Activated CD4-positive, alpha-beta T cell treated with anti-CD3 and anti-CD28 coated beads for 4 hours (primary cell): ENCODE measurements at regions not wholly inside any gene's neighbourhood (a gene's known extent, or its start where the extent isn't known, plus 50 kb on each side); places are given as distances from the start of the nearest gene placed in this dataset.
"Not testable (repeated sequence)": the region's sequence is repeated elsewhere in the genome, so short reads cannot be mapped to it uniquely, and the experiment has no call there.

Experiments used
- DNase-seq, 2 donors: peaks; one replicate each; pipeline ENCODE4 v3.0.0-alpha.2; 2020

DNA sequence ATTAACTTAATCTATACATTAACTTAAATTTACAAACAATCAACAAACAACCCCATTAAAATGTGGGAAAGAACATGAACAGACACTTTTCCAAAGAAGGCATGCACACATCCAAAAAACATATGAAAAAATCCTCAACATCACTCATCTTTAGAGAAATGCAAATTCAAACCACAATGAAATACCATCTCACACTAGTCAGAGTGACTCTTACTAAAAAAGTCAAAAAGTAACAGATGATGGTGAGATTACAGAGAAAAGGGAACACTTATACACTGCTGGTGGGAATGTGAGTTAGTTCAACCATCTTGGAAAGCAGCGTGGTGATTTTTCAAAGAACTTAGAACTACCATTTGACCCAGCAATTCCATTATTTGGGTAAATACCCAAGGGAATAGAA lies 759.2 kb upstream of the SLITRK1 start:
- DNase-seq = no peak

DNA sequence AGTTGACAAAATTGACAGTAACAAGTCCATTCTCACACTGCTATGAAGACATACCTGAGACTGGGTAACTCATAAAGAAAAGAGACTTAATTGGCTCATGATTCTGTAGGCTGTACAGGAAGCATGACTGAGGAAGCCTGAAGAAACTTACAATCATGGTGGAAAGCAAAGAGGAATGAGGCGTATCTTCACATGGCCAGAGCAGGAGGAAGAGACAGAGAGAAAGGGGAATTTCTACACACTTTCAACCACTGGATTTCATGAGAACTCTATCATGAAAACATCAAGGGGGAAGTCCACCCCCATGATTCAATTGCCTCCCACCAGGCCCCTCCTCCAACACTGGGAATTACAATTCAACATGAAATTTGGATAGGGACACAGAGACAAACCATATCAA lies 758.4 kb upstream of the SLITRK1 start:
- no peak for DNase-seq

DNA sequence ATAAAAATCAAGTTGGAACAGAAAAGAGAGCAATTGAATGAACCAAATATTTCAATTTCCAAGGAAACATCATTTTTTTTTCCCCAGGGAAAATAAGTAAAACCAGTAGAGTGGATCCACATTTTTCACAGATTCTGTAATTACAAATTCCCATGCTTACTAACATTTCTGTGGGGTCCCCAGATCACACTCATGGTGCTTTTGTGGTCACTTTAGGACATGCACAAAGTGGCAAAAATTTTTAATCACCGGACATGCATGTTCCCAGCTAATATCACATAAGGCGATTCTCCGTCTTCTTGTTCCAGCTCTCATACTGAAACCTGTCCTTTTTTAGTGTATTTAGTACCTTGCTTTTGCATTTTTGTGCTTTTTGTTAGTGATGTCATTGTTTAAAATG lies 748.2 kb upstream of the SLITRK1 start:
- DNase-seq = no peak

DNA sequence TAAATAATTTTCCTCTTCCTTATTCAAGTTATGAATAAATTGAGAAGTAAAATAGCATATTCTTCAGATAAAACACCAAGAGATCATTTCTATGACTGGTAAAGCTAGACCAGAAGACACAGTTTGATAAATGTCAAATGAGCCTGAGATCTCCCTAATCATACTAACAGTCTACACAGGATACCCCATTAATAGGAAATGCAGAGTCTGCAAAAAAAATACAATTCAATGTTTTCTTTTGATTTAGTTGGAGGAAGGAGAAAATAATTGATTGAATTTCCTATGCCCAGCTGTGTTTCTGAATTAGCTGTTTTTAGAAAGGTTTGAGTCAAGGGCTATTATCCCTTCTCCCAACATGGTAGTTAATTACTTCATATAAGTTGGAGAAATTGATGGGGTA lies 734.6 kb upstream of the SLITRK1 start:
- DNase-seq = no peak

DNA sequence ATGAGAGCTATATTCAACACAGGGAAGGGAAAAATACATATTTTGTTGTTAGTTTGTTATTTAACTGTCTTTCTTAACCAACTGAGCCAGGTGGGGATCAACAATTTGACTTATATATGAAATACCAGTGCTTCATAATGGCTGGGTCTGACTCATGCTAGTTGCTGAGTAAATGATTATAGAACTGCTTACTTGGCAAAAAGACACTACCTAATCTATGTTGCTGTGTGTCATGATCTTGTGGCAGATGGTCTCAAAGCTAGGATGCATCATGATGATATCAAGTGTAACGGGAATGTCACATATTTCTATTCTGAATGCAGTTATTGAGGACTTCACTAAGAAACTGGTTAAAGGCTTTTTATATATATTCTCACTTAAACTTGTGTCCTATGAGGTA lies 727.4 kb upstream of the SLITRK1 start:
- DNase-seq = no peak

DNA sequence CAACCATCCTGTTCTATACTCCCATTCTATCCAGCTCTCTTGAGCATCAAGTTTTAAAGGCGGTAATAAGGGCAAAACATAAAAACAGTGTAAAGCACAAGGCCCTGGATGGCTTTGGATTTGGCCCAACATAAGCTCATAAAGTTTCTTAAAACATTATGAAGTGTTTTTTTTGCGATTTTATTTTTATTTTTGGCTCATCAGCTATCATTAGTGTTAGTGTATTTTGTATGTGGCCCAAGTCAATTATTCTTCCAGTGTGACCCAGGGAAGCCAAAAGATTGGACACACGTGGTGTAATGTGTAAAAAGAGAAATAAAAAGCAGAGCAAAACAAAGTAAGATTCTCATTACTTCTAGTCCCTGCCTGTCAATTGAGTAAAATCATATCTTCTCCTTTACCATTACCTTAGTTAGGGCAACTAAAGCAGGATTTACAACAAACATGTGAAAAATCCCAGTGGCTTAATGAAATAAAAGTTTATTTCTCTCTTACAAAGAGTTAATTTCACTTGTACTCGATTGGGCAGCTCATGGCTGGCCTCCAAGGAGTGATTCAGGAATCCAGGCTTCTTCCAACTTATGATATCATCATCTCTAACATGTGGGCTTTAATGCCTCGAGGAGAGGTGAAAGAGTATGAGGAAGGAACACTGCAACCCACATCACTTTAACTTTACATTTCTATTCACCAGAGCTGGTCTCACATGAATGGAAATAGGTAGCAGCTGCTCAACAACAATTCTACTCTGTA lies 725.2 kb upstream of the SLITRK1 start:
- DNase-seq = no peak

DNA sequence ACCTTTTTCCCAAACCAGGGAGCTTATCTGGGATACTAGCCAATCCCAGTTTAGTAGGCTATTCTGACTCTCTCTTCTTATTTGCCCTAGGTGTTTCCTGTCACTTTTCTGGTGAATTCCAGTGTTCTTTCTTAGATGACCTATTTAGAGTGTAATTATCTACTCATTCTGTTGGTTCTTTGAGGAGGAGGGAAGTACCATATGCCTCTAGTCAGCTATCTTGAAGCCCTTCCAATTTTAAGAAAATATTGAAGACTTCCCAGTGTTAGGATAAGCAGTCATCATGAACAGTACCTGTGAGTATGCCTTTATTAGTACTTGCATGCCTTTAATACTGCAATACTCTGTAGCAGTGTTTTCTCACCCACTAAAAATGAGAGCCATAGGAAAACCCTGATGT lies 724.3 kb upstream of the SLITRK1 start:
- DNase-seq = no peak

DNA sequence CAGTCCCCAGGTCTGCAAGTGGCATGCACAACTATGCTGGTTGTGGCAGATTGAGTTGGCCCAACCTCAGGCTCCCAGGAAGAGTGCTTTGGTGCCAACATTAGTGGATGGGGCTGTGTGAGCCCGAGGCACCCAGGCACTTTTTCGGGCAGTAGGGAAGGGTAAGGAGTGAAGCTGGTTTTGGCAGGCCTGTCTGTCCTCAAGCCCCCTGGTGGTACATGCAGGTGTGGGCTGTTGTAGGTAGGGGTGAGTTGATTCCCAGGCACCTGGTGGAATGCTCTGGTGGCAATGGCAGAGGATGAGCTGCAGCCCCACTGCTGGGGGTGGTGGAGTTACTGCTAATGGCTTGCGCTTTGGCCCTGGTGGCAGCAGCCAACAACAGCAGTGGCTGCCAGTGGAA lies 723.7 kb upstream of the SLITRK1 start:
- no peak for DNase-seq

DNA sequence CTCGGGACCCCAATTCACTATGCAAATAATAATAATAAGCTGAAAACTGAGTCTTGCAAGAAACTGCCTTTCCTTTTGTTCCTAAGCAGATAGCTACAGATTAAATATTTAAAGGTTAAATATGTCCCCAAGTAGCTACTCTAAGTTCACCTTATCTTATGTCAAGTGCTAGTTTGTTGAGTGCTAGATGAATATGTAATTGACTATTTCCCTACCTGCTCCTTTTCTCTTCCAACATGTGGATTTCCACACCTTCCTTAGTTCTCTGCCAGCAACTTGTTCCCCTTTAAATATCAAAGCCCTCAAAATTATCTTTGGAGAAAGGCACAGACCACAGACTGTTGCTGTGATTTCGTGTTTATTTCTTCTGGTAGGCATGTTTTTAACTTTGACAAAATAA lies 709.2 kb upstream of the SLITRK1 start:
- no peak for DNase-seq

DNA sequence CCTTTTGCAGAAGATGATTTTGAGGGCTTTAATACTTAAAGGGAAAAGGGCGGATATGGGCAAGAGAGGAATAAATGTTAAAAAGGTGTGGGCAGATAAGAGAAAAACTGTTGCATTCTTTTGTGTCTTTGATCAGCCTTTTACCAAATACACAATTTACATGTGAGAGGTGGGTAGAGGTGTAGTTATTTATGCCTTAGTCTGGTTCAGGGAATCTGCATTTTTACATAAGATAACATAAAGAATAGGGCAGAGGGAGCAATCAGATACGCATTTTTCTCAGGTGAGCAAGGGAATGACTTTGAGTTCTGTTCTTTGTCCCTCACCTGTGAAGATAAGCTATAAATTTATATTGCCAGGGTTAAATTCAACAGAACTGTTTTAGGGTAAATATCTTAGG lies 708.4 kb upstream of the SLITRK1 start:
- DNase-seq = no peak

DNA sequence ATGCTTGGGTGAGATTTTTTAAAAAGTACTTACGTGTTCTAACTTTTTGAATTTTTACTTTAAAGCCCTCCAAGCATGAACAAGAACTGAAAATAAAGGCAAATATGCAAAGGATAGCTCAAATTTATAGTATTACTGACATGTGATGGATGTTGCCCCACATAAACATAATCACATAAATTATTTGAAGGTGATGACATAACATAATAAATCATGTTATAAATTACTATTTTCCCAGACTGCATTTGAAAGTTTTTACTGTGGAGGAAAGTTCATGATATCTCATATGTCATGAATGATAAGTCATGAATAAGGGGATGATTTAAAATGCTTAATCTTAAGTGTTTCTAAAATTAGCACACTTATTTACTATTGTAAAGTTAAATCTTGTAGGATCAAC lies 705.7 kb upstream of the SLITRK1 start:
- DNase-seq = no peak

DNA sequence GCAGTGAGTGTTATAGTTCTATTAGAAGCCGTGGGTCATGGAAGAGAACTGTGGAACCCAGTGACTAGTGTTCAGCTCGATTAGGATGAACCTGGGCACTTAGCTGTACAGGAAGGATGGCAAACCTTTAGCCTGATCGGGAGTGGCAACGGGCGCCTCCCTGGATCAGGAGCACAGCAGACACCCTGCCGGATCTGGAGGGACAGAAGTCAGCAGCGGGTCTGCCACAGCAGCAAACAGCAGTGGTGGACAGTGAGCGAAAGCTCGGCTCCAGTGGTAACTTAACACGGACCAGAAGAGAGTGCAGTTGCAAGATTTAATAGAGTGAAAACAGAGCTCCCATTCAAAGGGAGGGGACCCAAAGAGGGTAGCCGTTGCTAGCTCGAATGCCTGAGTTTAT lies 697.6 kb upstream of the SLITRK1 start:
- DNase-seq = not testable (repeated sequence)

DNA sequence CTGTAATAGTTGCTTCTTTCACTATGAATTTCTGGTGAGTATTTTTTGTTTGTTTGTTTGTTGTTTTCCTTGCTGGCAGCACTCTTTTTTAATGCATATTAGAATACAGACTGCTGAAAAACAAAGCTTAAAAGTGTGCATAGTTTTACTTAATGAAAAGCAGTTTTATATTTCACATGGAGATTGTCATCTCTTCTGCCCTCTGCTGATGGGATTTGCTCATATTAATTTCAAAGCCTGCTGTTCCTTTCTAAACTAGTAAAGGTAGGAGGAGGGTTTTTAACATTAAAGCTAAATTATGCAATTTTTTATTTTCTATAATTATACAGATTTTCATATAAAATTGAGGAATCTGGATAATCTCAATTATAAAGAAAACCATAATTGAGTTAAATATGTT lies 692.6 kb upstream of the SLITRK1 start:
- DNase-seq = no peak

DNA sequence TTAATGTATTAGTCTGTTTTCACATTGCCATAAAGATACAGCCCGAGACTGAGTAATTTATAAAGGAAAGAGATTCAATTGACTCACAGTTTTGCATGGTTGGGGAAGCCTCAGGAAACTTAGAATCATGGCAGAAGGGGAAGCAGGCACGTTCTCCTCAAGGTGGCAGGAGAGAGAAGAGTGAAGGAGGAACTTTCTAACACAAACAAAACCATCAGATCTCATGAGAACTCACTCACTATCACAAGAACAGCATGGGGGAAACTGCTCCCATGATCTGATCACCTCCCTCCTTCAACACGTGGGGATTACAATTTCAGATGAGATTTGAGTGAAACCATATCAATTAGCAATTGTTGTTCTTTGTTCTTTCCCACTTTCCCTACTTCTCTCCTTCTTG lies 689.0 kb upstream of the SLITRK1 start:
- no peak for DNase-seq

DNA sequence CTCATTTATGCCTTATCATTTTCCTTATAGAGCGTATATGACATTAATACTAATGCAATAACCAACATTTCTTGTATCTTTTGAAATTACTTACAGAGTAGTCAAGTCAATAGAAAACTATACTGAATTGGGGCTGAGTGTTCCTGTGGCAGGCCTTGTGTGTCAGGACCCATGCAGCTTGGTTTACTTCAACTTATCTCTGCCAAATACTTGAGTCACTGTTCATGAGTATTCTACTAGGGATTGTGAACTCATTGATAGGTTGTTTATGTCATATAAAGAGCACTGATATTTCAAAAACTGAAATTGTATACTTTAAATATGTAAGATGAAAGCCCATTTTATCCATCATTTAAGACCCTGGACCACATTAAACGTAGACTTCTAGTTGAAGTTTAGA lies 688.6 kb upstream of the SLITRK1 start:
- DNase-seq = no peak

DNA sequence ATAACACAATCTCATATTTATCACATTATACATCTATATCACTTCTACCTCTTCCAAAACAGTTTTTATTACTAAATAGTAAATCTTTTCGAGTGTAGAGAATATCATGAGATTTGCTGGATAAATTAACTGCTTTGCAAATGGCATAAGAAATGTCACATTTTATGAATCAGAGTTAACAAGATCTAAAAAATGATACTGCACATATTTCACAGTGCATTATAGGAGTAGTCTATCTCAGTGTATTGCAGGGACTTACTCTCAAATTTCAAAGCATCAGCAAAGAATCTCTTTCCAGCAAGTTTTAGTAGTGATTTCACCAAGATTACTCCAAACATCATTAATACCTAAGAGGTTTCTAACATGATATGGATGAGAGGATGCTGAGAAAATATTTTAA lies 687.1 kb upstream of the SLITRK1 start:
- no peak for DNase-seq

DNA sequence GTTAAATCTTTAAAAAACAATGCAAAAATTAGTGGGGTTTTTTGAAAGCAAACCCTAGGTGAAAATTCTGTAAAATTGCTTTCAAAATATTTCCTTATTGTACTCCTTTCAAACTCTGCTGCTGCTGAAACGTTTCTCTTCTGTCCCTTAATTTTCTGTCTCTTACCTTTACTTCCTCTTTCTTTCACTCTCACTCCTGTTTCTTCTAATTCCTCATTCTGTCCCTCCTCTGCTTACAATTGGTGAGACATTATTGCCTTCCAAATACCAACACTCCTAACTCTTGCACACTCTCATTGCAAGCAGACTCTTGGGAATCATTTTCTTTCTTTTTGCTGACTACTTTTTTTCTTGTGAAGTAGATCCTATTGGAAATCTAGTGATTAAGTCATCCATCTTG lies 685.6 kb upstream of the SLITRK1 start:
- no peak for DNase-seq

DNA sequence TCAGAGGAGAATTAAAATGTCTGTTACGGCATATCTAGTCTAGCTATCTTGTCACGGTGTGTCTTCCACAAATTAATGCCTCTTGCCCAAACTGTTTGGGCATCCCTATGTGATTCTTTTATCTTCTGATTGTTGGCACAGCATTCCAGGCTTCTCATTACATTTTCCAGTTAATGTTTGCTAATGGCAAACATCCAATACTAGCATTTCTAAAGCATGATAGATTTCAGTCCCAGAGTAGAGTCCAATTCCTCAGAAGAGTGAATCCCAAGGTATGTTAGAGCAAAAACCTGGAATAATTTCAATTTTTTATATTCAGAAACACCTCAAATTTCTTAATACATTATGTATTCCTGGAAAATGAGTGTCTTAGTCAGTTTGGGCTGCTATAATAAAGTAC lies 684.5 kb upstream of the SLITRK1 start:
- no peak for DNase-seq

DNA sequence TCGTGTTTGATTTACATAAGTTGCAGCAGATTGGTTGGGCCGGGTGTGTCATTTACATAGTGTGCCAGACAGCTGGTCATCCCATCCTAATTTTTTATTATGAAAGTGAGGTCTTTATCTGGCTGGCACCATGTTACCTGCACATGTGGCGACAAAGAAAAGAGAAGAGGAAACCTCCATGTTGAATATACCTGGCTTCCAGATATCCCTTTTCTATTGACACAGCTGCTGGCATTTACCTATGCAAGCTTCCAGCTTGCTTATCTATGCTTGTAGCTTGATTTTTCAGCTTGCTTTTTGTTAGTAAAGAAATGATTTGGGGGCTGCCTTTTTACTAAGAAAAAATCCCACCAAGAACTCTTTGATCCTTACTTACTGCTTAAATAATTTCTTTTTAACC lies 681.3 kb upstream of the SLITRK1 start:
- no peak for DNase-seq

DNA sequence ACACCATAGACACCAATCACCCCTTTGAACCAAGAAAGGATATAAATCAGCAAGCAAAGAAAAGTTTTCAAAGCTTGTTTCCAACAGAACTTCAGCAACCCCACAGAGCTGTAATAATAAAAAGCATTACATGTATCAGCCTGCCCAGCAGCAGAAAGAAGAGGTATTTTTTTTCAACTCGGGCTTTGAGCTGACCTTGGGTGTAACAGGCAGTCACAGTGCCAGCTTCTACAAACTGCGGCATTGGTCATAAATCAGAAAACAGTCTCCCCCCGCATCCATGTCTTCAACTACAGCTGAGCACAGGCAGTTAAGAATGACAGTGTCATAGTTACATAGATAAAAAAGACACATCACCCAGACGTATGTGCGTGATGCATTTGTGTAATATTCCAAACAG lies 671.0 kb upstream of the SLITRK1 start:
- no peak for DNase-seq

DNA sequence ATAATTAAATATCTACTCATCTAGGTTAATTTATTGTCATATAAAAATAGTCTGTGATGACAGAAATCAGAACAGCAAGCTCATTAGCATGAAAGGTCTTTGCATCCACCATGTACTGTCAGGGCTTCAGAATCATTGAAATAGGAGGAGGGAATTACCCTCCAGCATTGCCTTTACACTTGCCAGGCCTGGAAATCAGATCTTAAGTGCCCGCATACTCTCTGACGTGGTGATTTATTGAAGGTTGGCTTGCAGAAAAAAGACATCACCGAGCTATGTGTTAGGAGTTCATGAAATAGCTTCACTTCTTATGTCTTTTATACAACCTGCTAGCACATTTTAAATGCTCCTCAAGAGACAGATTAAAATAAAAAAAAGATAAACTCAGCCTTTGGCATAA lies 661.7 kb upstream of the SLITRK1 start:
- no peak for DNase-seq

DNA sequence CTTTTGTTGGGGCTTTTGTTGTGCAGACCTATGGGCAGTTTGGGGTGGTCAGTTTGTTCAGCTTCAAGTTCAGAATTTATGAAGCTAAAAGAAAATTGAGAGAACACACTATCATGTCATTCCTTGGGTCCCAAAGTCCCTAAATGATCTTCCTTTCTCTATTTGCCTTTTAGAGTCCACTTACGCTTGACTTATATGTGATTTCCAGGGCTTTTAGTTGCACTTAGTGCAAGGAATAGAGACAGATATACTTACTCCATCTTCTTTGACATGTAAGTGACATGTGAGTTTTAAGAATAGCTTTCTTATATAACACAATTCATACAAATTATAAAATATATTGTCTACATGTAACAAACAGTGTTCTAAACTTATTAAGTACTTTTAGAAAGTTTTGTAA lies 660.1 kb upstream of the SLITRK1 start:
- no peak for DNase-seq

DNA sequence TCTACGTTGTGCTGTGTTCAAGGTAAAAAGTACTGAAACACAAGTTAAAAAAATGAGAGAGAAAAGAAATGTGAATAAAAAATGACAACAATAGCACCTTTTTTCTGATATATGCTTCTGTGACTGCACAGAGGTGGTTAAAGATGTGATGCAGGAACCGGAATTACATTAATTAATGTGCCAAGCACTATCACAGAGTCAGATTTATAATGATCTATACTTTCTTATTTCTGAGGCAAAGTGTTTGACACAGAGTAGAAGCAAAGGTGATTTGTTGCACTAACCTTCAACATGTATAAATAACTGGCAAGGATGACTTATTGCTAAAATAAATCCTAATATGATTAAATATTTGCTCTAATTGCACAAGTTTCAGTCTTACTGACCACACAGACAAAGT lies 654.6 kb upstream of the SLITRK1 start:
- no peak for DNase-seq

DNA sequence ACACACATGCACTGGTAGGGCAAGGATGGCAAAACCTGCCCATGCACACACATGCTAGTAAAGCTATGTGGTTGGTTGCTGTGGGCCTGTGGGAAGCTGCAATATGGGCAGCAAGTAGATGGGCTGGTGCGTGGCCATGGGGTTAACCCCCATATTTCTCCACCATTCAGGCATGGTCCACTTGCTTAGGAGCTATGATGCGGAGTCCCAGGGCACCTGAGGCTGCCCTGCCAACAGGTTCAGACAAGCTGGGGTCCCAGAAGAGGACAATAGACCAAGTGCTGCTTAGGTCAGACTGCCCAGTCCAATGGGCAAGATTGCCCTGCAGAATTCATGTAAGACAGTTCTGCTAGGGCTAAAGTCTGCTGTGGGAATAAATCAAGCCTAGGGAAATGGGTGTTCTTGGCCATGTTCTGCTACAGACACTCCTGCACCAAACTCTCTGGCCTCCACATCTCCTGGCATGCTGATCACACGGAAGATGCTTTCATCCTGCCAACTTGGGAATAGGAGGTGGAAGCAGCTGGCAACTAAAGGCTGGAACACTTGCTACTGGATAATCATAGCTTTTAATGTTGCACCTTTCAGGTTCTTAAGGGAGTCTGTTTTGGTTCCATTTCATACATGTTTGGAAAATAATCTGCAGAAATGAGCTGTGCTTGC lies 646.3 kb upstream of the SLITRK1 start:
- DNase-seq = no peak

DNA sequence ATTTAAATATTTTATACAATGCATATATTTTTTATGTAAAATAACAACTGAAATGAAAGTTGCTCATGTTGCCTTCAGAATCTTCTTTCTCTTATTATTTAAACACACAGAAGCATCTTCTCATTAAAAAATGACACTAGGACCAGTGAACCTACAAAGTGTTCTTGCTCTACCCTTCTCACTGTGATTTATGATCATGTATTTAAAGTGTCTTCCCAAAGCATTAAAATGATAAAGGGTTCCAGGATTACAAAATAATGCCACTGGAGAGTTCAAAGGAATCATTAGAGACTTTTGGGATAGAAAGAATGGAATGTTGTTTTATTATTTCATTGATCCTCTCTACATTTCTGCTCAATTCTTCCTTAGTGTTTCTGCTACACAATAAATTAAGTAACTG lies 643.6 kb upstream of the SLITRK1 start:
- DNase-seq = no peak
